ENCODE measurements at regions not wholly inside any gene's neighbourhood (a gene's known extent, or its start where the extent isn't known, plus 50 kb on each side); places are given as distances from the start of the nearest gene placed in this dataset.
"Not testable (repeated sequence)": the region's sequence is repeated elsewhere in the genome, so short reads cannot be mapped to it uniquely, and the experiment has no call there.

DNA sequence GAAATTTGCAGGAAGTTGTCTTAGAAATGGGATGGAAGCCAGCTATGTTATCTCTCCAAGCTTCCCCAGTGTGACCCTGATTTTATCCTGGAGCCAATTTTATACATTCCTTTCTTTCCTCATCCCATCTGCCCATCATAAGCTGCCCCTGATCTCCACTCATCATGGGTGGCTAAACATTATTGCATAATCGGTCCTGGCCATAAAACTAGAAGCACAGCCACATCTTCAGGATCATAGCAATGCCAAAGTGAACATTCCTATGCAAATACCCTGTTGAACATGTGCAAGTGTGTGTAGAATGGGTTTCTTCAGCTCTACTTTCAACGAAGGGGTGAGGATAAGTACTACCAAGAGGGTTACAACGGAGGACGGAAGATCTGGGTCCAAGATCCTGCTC is 50.6 kb upstream of the COG2 start:
- DNase-seq (ENCODE audit: low read depth in 4 of 4, low spot score in 1 of 4) = no peak

GRCh38 chr1:230589951-230590350 is 52.3 kb upstream of the COG2 start:
- no peak for DNase-seq (ENCODE audit: low read depth in 4 of 4, low spot score in 1 of 4)

DNA sequence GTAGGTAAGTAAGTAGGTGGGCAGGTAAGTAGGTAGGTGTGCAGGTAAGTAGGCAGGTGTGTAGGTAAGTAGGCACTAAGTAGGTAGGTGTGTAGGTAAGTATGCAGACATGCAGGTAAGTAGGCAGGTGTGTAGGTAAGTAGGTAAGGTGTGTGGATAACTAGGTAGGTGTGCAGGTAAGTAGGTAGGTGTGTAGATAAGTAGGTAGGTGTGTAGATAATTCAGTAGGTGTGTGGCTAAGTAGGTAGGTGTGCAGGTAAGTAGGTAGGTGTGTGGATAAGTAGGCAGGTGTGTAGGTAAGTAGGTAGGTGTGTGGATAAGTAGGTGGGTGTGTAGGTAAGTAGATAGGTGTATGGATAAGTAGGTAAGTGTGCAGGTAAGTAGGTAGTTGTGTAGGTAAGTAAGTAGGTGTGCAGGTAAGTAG is 53.9 kb upstream of the COG2 start:
- DNase-seq (ENCODE audit: low read depth in 4 of 4, low spot score in 1 of 4) = no peak

- DNase-seq (ENCODE audit: low read depth in 4 of 4, low spot score in 1 of 4) = no peak
These were observed 55.2 kb upstream of the COG2 start for GRCh38 chr1:230587061-230587460.

DNA sequence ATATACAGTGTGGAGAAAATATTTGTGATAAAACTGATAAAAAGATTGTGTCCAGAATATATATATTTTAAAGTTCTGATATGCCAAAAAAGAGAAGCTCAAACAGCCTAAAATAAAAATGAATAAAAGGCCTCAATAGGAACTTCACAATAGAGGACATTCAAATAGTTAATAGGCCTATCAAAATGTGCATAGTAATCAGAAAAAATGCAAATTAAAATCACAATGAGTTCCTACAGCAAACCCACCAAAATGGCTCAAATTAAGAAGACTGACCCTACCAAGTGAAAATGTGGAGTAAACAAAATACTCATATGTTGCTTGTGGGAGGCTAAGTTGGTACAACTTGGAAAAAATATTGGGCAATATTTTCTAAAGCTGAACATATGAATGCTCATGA is 57.6 kb upstream of the COG2 start:
- DNase-seq (ENCODE audit: low read depth in 4 of 4, low spot score in 1 of 4) = no peak

GRCh38 chr1:230581446-230582079 is 60.7 kb upstream of the COG2 start:
- DNase-seq (ENCODE audit: low read depth in 4 of 4, low spot score in 1 of 4) = no peak

DNA sequence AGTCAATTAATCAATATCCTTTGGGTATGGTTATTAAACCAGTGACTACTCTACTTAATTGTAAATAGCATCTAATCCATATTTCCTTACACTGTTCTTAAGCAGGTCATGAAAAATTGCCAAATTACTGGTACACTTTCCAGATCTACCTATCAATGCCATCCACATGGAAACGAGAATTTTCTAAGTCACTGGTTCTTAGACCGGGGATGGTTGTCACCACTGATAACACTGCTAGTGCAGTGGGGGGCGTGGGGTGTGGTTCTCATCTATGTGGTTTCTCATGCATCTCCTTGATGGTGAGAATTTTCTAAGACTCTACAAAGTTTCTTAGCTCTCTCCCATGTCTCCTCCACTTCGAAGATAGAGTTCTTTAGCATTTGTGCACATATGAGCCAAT is 63.7 kb upstream of the COG2 start:
- no peak for DNase-seq (ENCODE audit: low read depth in 4 of 4, low spot score in 1 of 4)

GRCh38 chr1:230577537-230577936 is 64.7 kb upstream of the COG2 start:
- DNase-seq (ENCODE audit: low read depth in 4 of 4, low spot score in 1 of 4) = no peak

GRCh38 chr1:230575886-230576500 is 66.3 kb upstream of the COG2 start:
- no peak for DNase-seq (ENCODE audit: low read depth in 4 of 4, low spot score in 1 of 4)

GRCh38 chr1:230574502-230574901 is 67.8 kb upstream of the COG2 start:
- no peak for DNase-seq (ENCODE audit: low read depth in 4 of 4, low spot score in 1 of 4)

DNA sequence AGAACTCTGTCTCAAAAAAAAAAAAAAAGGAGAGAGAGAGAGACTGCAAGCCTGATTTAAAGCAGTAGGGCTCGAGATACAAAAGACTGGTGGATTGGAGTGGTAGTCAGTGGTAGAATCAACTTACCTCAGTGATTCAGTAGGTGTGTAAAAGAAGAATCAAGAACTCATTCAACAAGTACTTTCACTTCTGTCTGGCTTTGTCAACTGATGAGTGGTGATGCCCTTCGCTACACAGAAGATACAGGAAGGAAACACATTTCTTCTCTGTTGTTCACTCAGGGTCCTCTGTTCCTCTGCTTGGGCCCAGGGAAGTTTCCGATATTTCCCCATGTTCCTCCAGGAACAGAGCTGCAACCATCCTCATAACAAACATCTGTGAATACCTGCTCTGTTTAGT is 68.6 kb upstream of the COG2 start:
- no peak for DNase-seq (ENCODE audit: low read depth in 4 of 4, low spot score in 1 of 4)

DNA sequence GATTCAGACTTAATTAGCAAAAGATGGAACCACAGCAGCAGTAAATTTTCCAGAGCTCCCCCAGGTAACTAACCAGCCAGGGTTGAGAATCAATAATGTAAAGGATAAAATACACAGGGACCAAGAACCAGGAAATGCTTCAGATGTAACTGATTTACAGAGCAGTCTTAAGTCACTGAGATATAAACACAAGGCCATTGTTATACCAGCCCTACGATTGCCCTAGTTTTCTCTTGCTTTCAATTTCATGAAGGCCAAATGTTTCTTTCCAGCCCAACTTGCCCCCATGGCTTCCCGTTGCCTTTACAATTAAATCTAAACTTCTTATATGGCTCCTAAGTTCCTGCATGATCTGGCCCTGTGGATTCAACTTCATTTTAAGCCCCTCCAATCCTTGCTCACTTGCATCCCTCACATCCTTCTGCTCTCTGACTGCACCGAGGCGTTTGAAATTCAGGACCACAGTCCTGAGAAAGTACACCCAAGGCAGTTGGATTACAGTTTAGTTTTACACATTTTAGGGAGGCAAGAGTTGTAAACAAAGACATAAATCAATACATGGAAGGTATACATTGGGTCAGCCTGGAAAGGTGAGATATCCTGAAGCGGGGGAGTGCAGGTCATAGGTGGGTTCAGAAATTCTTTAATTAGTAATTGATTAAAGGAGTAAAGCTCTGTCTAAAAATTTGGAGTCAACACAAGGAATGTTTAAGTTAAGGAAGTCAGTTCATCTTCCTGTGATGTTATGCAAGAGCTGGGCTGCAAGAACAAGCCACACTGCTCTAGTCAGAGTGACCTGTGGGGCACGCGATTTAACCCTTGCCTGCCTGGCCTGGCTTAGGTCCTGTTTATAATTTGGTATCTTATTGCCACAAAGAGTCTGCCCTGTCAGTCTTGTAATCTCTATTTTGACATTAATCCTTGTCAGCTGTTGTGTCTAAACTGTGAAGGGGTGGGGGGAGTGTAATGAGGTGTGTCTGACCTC is 69.9 kb upstream of the COG2 start:
- DNase-seq (ENCODE audit: low read depth in 4 of 4, low spot score in 1 of 4) = no peak

DNA sequence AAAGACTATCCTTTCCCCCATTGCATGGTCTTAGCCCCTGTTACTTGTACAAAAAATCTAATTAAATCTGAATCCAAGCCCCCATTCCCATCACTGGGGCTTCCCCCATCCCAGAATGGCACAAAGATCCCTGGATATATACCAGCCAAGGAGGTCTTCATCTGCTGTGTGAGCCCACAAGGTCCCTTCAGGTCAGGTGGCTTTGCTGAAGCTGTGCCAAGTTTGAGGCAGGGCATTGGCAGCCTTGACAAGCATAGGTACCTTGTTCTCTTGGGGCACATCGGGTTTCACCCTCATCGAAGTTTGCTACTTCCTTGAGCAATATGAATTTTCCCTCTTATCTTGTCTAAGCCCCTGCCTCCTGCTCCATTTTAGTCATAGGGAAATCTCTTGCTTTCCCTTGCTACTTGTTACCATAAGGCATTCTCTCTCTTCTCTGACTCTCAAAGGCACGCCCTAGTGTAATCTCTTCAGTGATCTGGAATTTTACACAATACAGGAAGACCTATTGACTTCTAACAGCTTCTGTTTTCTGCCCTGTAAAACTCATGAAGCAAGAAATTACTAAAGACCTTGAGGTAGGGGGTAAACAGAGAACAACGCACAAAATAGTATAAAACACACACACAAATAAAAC is 71.4 kb upstream of the COG2 start:
- DNase-seq (ENCODE audit: low read depth in 4 of 4, low spot score in 1 of 4) = no peak

DNA sequence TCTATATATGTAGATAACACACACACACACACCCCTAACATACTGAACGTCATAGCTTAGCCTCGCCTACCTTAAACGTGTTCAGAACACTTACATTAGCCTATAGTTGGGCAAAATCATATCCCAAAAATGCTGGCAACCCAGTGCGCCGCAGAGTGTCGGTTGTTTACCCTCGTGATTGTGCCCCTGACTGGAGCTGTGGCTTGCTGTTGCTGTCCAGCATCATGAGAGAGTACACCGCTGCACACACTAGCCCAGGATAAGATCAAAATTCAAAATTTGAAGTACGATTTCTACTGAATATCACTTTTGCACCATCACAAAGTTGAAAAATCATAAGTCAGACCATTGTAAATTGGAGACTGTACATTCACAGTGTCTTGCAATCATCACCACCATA is 73.1 kb upstream of the COG2 start:
- no peak for DNase-seq (ENCODE audit: low read depth in 4 of 4, low spot score in 1 of 4)

GRCh38 chr1:230568676-230569075 is 73.6 kb upstream of the COG2 start:
- DNase-seq (ENCODE audit: low read depth in 4 of 4, low spot score in 1 of 4) = no peak

DNA sequence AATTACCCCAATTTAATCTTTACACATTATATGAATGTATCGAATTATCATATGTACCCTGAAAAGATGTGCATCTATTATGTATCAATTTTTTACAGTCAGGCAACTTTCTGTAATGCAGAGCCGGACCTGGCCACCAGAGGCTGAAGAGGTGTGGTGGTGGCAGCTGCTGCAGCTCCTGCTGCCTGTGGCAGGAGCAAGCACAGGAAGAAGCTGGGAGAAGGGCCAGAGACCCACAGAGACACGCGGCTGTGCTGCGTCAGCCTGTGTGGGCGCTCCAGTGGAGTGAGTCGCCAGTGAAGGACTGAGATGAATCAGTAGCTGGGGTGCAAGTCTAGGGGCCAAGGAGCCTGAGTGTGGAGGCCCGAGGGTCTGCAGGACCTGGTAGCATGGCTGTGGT is 74.3 kb upstream of the COG2 start:
- no peak for DNase-seq (ENCODE audit: low read depth in 4 of 4, low spot score in 1 of 4)

DNA sequence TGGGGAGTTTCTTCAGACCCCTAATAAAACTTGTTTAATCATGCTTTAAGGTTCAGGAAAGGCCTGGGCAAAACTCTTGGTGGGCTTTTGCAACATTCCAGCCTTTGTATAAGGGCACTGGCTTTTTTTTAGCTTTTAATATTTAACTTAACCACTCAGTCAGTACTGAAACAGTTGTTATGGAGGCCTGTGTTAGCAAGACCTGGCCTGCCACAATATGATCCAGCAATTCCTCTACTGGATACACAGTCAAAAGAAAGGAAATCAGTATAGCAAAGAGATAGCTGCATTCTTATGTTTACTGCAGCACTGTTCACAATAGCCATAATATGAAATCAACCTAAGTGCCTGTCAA is 75.1 kb upstream of the COG2 start:
- no peak for DNase-seq (ENCODE audit: low read depth in 4 of 4, low spot score in 1 of 4)

- not testable (repeated sequence) for DNase-seq (ENCODE audit: low read depth in 4 of 4, low spot score in 1 of 4)
These were observed 75.6 kb upstream of the COG2 start for GRCh38 chr1:230566532-230567220.

DNA sequence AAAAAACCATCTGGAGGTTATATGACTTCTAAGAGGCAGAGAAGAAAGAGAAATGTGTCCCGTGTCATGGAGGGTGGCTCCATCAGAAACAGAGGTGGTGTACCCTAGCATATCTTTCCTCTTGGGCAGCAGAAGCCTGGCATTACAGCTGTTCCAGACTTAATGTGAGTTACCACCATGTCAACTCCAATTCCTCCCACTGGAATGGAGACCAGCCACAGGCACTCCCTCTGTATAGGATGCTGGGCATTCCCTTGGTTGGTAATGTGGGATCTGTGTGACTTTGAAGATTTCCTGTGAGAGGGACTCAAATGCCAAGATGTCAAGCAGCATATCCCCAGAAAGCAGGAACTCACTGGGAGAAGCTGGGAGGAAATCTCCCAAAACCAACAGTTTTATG is 77.1 kb upstream of the COG2 start:
- DNase-seq (ENCODE audit: low read depth in 4 of 4, low spot score in 1 of 4) = no peak

DNA sequence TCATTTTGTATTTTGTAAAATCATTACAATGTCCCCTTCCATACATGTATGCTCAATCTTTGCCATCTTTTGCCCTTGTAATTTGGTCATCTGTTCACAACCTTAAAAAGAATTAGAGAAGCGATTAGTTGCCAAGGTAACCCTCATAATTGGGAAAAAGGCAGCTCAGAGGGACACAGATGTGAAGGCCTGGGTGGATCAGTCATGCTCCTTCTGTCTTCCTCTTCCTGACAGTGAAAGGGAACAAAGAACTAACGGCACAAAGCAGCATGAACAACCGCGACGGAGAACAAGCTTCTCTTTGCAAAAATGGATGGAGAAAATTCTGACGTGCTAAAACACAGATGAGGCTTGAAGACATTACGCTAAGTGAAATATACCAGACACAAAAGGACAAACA is 78.7 kb upstream of the COG2 start:
- no peak for DNase-seq (ENCODE audit: low read depth in 4 of 4, low spot score in 1 of 4)

DNA sequence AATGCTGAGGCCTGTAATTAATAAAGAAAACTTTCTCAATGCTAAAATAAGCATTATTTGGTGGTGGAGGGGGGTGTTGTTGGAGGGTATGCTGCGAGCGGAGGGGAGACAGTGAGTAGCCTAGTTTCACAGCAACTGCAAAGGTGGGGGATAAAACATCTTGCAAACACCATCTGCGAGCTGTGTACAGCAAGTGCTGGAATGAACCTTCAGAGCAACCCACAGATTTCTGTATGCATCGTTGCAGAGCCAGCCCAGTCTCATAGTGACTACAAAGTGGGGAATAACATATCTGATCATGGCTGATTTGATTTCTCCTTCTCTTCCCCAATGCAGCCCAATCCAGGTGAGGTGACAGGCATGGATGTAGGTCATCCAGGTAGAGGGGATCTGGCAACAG is 80.7 kb upstream of the COG2 start:
- DNase-seq (ENCODE audit: low read depth in 4 of 4, low spot score in 1 of 4) = no peak

Measured in stimulated activated CD4-positive, alpha-beta T cell treated with anti-CD3 and anti-CD28 coated beads, Interleukin-1b, Interleukin-23, amount 100 ng/mL, for 24 hours (primary cell).